Esophagus muscularis mucosa (tissue), 3 donors: ENCODE measurements at regions not wholly inside any gene's neighbourhood (a gene's known extent, or its start where the extent isn't known, plus 50 kb on each side); places are given as distances from the start of the nearest gene placed in this dataset.

ENCODE experiments used
- CTCF ChIP-seq, 3 experiments: fragments of 200-600 bp in 2 of 3; fragments of 450-650 bp in 1 of 3; sonication (generic) in 2 of 3; IDR thresholded peaks; one replicate each; pipeline ENCODE4 v1.5.1; 2017 to 2019; ENCODE audit warnings: antibody characterized with exemption in 3 of 3, mild to moderate bottlenecking in 2 of 3, moderate library complexity in 1 of 3
- POLR2A ChIP-seq: fragments of 450-650 bp; IDR thresholded peaks from one replicate; pipeline ENCODE4 v1.6.1; 2017; ENCODE audit warnings: antibody characterized with exemption, moderate library complexity, mild to moderate bottlenecking, low read depth

GRCh38 chr2:220277445-220277975 is 650.1 kb downstream of the SLC4A3 start:
- TF ChIP-seq CTCF (IDR thresholded peaks at IDR 0.05) = no peak
- TF ChIP-seq POLR2A = no peak
